ENCODE measurements at regions not wholly inside any gene's neighbourhood (a gene's known extent, or its start where the extent isn't known, plus 50 kb on each side); places are given as distances from the start of the nearest gene placed in this dataset.

DNA sequence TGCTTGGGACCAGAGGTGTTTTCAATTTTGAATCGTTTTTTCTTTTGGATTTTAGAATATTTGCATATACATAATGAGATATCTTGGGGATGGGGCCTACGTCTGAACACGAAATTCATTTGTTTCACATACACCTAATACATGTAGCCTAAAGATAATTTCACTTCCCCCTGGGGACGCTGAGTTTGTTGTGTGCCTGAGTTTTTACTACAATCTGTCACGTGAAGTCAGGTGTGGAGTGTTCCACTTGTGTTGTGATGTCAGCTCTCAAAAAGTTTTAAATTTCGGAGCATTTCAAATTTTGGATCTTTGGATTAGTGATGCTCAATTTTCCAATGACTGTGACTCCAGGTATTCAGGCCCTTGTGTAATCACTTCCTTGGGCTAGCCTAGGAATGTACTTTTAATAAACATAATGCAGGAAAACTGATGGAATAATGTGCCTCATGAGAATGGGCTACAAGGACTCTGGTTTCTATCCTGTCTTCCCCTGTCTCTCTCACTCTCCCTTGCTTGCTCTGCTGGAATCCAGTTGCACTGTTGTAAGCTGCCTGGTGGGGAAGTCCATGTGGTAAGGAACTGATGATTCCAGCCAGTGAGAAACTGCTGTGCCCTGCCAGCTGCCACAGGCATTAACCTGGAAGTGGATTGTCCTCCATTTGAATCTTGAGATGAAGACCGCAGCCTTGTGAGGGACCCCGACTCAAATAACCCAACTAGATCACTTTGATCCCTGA, 403.8 kb downstream of the SHISA9 start:
- Histone ChIP-seq H3K9me3 (no peaks in the 10 kb centered on the region), H3K36me3 (no peaks in the 10 kb centered on the region), H3K4me1 (no peaks in the 10 kb centered on the region), H3K27ac (no peak overlapping the region), H3K27me3 (no peaks in the 10 kb centered on the region), H3K4me3 (no peak overlapping the region)
- intact Hi-C loops (cut with DNase I; ENCODE audit: low total_unique reads), result no loop called here
- no peak for DNase-seq (ENCODE audit: low spot score in 2 of 2)
- TF ChIP-seq, protein P1, sequence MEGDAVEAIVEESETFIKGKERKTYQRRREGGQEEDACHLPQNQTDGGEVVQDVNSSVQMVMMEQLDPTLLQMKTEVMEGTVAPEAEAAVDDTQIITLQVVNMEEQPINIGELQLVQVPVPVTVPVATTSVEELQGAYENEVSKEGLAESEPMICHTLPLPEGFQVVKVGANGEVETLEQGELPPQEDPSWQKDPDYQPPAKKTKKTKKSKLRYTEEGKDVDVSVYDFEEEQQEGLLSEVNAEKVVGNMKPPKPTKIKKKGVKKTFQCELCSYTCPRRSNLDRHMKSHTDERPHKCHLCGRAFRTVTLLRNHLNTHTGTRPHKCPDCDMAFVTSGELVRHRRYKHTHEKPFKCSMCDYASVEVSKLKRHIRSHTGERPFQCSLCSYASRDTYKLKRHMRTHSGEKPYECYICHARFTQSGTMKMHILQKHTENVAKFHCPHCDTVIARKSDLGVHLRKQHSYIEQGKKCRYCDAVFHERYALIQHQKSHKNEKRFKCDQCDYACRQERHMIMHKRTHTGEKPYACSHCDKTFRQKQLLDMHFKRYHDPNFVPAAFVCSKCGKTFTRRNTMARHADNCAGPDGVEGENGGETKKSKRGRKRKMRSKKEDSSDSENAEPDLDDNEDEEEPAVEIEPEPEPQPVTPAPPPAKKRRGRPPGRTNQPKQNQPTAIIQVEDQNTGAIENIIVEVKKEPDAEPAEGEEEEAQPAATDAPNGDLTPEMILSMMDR (IDR thresholded peaks at IDR 0.05), result no peak
- TF ChIP-seq POLR2AphosphoS5 (IDR thresholded peaks at IDR 0.05), result no peak
- TF ChIP-seq POLR2A (IDR thresholded peaks at IDR 0.05), result no peak

DNA sequence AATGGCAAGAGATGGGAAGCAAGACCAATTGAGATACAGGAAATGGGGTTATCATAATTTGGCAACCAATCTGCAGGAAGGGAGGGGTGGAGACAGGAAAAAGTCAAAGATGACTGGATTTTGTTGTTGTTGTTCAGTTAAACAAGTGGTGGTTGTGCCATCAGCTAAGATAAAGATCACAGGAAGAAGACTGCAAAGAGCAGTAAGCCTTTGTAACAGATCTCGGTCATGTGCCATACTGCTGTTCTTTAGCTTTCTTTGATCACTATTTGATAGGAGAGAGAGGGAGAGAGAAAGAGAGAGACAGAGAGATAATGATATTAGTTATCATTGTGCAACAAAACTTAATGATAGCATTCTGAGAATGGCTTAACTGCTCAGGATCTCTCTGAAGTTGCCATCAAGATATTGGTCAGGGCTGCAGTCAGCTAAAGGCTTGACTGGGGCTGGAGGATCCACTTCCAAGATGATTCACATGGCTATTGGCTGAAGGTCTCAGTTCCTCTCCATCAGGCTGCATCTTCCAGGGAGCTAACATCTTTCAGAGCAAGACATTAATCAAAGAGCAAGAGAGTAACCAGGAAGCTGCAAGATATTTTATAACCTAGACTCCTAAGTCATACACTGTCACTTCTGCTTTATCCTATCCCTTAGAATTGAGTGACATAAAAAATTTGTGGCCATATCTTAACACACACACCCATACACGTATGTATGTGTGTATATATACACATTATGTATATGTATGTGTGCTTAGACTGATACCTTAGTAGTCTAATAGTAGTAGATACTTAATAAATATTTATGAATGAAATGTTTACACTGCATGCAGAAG, 405.0 kb downstream of the SHISA9 start:
- TF ChIP-seq, protein P1 (IDR thresholded peaks at IDR 0.05), result no peak
- TF ChIP-seq POLR2A (IDR thresholded peaks at IDR 0.05), result no peak
- TF ChIP-seq POLR2AphosphoS5 (IDR thresholded peaks at IDR 0.05), result no peak
- Histone ChIP-seq H3K4me3 (no peak overlapping the region), H3K9me3 (no peaks in the 10 kb centered on the region), H3K36me3 (no peaks in the 10 kb centered on the region), H3K27ac (no peak overlapping the region), H3K27me3 (no peaks in the 10 kb centered on the region), H3K4me1 (no peaks in the 10 kb centered on the region)
- intact Hi-C loops (cut with DNase I; ENCODE audit: low total_unique reads), result no loop called here
- no peak for DNase-seq (ENCODE audit: low spot score in 2 of 2)

DNA sequence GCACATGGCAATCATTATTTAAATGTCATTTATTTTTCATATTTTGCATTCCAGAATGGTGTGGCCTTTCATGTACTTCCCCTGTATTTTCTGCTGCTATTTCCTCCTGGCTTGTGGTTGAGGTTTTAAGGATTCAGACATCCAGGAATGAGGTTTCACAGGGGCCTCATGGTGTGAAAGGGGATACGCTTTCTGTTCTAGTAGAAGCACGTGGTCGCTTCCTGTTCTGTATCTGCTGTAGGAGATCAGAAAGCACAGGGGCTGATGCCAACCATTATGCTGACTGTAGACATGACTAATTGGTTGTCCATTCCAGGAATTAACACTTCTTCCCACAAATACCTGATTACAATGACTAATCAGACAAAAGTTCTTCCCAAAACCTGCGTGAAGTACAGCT, 405.9 kb downstream of the SHISA9 start:
- DNase-seq (ENCODE audit: low spot score in 2 of 2), result no peak
- no peaks in the 10 kb centered on the region for H3K4me1 ChIP-seq
- intact Hi-C loops (cut with DNase I; ENCODE audit: low total_unique reads), result no loop called here
- no peak overlapping the region for H3K27ac ChIP-seq
- no peak overlapping the region for H3K4me3 ChIP-seq
- H3K27me3 ChIP-seq, result no peaks in the 10 kb centered on the region
- H3K36me3 ChIP-seq, result no peaks in the 10 kb centered on the region
- TF ChIP-seq, protein P1 (IDR thresholded peaks at IDR 0.05), result no peak
- TF ChIP-seq POLR2A (IDR thresholded peaks at IDR 0.05), result no peak
- no peak for TF ChIP-seq POLR2AphosphoS5 (IDR thresholded peaks at IDR 0.05)
- H3K9me3 ChIP-seq, result no peaks in the 10 kb centered on the region

DNA sequence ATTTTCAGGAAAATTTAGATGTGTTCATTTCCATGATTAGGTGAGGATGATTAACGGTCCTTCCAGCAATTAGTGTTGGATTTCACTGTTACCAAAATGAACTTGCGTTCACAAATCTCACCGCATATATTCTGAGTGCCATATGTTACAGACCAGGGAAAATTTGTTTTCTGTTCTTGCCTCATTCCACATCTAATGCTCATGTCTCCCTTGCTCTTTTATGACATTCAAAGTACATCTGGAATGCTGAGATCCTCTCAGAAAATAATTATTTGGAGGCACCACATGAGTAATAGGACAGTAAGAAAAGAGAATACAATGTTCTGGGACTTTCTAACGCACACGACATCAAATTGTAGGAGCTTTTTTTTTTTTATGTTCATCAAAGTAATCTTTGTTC, 406.5 kb downstream of the SHISA9 start:
- TF ChIP-seq, protein P1 (IDR thresholded peaks at IDR 0.05), result no peak
- TF ChIP-seq POLR2A (IDR thresholded peaks at IDR 0.05), result no peak
- no peak for TF ChIP-seq POLR2AphosphoS5 (IDR thresholded peaks at IDR 0.05)
- H3K27ac ChIP-seq, result no peak overlapping the region
- intact Hi-C loops (cut with DNase I; ENCODE audit: low total_unique reads), result no loop called here
- no peaks in the 10 kb centered on the region for H3K36me3 ChIP-seq
- H3K27me3 ChIP-seq, result no peaks in the 10 kb centered on the region
- H3K4me1 ChIP-seq, result no peaks in the 10 kb centered on the region
- no peak overlapping the region for H3K4me3 ChIP-seq
- DNase-seq (ENCODE audit: low spot score in 2 of 2), result no peak
- no peaks in the 10 kb centered on the region for H3K9me3 ChIP-seq

DNA sequence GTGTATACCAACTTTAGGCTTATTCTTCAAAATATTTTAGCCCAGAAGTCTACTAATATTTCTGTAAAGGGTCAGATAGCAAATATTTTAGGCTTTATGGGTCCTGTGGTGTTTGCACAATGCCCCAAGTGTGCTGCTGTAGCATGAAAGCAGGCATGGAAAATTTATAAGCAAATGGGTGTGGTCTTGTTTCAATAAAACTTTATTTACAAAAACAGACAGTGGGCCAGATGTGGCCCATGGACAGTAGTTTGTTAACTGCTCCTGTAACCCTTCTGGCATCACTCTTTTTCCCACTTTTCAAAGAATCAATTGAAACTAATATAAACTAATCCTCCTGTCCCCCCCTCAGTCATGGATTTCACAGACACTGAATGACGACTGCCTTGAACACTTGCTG, 410.7 kb downstream of the SHISA9 start:
- Histone ChIP-seq H3K27ac (no peak overlapping the region), H3K9me3 (no peaks in the 10 kb centered on the region), H3K4me1 (no peaks in the 10 kb centered on the region), H3K27me3 (no peaks in the 10 kb centered on the region), H3K4me3 (no peak overlapping the region), H3K36me3 (no peaks in the 10 kb centered on the region)
- intact Hi-C loops (cut with DNase I; ENCODE audit: low total_unique reads), result no loop called here
- TF ChIP-seq, protein P1 (IDR thresholded peaks at IDR 0.05), result no peak
- TF ChIP-seq POLR2AphosphoS5 (IDR thresholded peaks at IDR 0.05) (no peak), POLR2A (IDR thresholded peaks at IDR 0.05) (no peak)
- DNase-seq (ENCODE audit: low spot score in 2 of 2), result no peak
